Mammary epithelial cell (primary cell): ENCODE measurements at regions not wholly inside any gene's neighbourhood (a gene's known extent, or its start where the extent isn't known, plus 50 kb on each side); places are given as distances from the start of the nearest gene placed in this dataset.

Experiments used
- EZH2 ChIP-seq: IDR thresholded peaks from 2 replicates; pipeline ENCODE4 v1.6.1; 2012; ENCODE audit warnings: low read length, inconsistent platforms, borderline replicate concordance
- TF ChIP-seq, protein P1 (sequence below), 2 donors: IDR thresholded peaks in 1 of 2; conservative IDR thresholded peaks in 1 of 2; 2 replicates each; pipeline ENCODE4 v1.5.1; 2011 to 2012; ENCODE audit warnings: inconsistent platforms in 2 of 2, low read length in 2 of 2, mild to moderate bottlenecking in 2 of 2, control low read depth in 1 of 2, low read depth in 1 of 2; ENCODE audit not compliant: insufficient read depth in 1 of 2; ENCODE audit errors: extremely low read depth in 1 of 2

GRCh38 chr3:153245661-153246060, 83.6 kb downstream of the RAP2B start:
- TF ChIP-seq, protein P1, sequence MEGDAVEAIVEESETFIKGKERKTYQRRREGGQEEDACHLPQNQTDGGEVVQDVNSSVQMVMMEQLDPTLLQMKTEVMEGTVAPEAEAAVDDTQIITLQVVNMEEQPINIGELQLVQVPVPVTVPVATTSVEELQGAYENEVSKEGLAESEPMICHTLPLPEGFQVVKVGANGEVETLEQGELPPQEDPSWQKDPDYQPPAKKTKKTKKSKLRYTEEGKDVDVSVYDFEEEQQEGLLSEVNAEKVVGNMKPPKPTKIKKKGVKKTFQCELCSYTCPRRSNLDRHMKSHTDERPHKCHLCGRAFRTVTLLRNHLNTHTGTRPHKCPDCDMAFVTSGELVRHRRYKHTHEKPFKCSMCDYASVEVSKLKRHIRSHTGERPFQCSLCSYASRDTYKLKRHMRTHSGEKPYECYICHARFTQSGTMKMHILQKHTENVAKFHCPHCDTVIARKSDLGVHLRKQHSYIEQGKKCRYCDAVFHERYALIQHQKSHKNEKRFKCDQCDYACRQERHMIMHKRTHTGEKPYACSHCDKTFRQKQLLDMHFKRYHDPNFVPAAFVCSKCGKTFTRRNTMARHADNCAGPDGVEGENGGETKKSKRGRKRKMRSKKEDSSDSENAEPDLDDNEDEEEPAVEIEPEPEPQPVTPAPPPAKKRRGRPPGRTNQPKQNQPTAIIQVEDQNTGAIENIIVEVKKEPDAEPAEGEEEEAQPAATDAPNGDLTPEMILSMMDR (conservative IDR thresholded peaks at IDR 0.05 in 1 of 2, IDR thresholded peaks at IDR 0.05 in 1 of 2; ENCODE audit: extremely low read depth in 1 of 2, insufficient read depth in 1 of 2, low read depth in 1 of 2, low read length in 2 of 2): no peak
- no peak for TF ChIP-seq EZH2
